GM04503 (cell line): ENCODE measurements at regions not wholly inside any gene's neighbourhood (a gene's known extent, or its start where the extent isn't known, plus 50 kb on each side); places are given as distances from the start of the nearest gene placed in this dataset.

ENCODE experiments used
- DNase-seq: peaks from one replicate; pipeline ENCODE4 v3.0.0-alpha.2; 2012; ENCODE audit warnings: low read depth

- no peak for DNase-seq
Measured at GRCh38 chr6:109920911-109921310, 57.2 kb upstream of the GPR6 start.

DNA sequence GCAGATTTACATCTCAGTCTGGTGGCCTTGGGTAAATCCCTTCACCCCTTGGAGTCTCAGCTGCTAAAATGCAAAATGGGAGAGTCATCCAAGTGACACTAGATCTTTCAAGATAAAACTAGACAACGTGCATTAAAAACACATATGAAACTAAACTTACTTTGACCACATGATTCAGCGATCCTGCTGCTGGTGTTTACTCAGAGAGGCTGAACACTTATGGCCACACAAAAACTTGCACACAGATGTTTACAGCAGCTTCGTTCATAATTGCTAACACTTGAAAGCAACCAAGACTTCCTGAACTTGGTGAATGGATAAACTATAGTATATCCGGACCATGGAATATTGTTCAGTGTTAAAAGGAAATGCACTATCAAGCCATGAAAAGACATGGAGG lies 55.3 kb upstream of the GPR6 start:
- no peak for DNase-seq

- no peak for DNase-seq
Measured at GRCh38 chr6:109925075-109925474, 53.0 kb upstream of the GPR6 start.

GRCh38 chr6:109927052-109927451 lies 51.1 kb upstream of the GPR6 start:
- no peak for DNase-seq
